ENCODE measurements at regions not wholly inside any gene's neighbourhood (a gene's known extent, or its start where the extent isn't known, plus 50 kb on each side); places are given as distances from the start of the nearest gene placed in this dataset.
A peak's percentile ranks its signal among the peaks of the same experiment; 100 is the strongest.

- DNase-seq, result no peak
These were observed 51.0 kb downstream of the CCDC54 start for GRCh38 chr3:107428051-107428858.

- DNase-seq, result peak; percentile 22
These were observed 52.3 kb downstream of the CCDC54 start for GRCh38 chr3:107429320-107430181.

GRCh38 chr3:107430214-107430995 is 53.2 kb downstream of the CCDC54 start:
- no peak for DNase-seq

GRCh38 chr3:107430996-107431245 is 53.7 kb downstream of the CCDC54 start:
- no peak for DNase-seq

- DNase-seq, result peak; percentile 24
These were observed 54.2 kb downstream of the CCDC54 start for GRCh38 chr3:107431246-107432012.

GRCh38 chr3:107432013-107432515 is 54.8 kb downstream of the CCDC54 start:
- DNase-seq, result no peak

GRCh38 chr3:107432646-107433045 is 55.4 kb downstream of the CCDC54 start:
- DNase-seq, result no peak

GRCh38 chr3:107436029-107436428 is 58.8 kb downstream of the CCDC54 start:
- DNase-seq, result no peak

- DNase-seq, result no peak
These were observed 61.4 kb downstream of the CCDC54 start for GRCh38 chr3:107438671-107439070.

GRCh38 chr3:107441617-107442016 is 64.4 kb downstream of the CCDC54 start:
- no peak for DNase-seq

GRCh38 chr3:107443461-107443860 is 66.2 kb downstream of the CCDC54 start:
- no peak for DNase-seq

- DNase-seq, result no peak
These were observed 69.5 kb downstream of the CCDC54 start for GRCh38 chr3:107446706-107447105.

- DNase-seq, result no peak
These were observed 72.4 kb upstream of the BBX start for GRCh38 chr3:107450254-107450893.

GRCh38 chr3:107452436-107452835 is 70.3 kb upstream of the BBX start:
- no peak for DNase-seq

GRCh38 chr3:107453504-107453903 is 69.3 kb upstream of the BBX start:
- DNase-seq, result no peak

- DNase-seq, result no peak
These were observed 67.1 kb upstream of the BBX start for GRCh38 chr3:107455621-107456020.

- DNase-seq, result no peak
These were observed 66.3 kb upstream of the BBX start for GRCh38 chr3:107456501-107456900.

GRCh38 chr3:107458871-107459270 is 63.9 kb upstream of the BBX start:
- DNase-seq, result no peak

GRCh38 chr3:107461721-107462120 is 61.0 kb upstream of the BBX start:
- no peak for DNase-seq

- DNase-seq, result no peak
These were observed 58.7 kb upstream of the BBX start for GRCh38 chr3:107464037-107464436.

GRCh38 chr3:107465064-107465631 is 57.6 kb upstream of the BBX start:
- no peak for DNase-seq

- no peak for DNase-seq
These were observed 54.0 kb upstream of the BBX start for GRCh38 chr3:107468782-107469181.
